ENCODE measurements at regions not wholly inside any gene's neighbourhood (a gene's known extent, or its start where the extent isn't known, plus 50 kb on each side); places are given as distances from the start of the nearest gene placed in this dataset.

DNA sequence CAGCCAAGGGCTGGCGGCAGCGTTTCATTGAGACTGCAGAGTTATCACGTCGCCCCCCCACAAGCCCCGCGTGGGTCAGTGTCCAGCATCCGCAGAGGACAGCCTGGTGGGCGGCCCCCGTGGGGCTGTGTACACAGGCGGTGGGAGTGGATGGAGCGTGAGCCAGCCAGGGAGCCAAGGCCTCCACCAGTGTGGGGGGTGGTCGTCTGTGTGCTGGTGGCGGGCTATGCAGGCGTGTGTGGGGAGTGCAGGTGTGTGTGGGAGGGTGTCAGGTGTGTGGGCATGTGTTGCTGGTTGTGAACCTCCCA lies 56.5 kb upstream of the NKX1-1 start:
- TF ChIP-seq CTCF (IDR thresholded peaks at IDR 0.05) (no peak), EZH2 (IDR thresholded peaks at IDR 0.05) (no peak)

Data from neural progenitor cell (in vitro differentiated cells).